GM12878 (cell line): ENCODE measurements at regions not wholly inside any gene's neighbourhood (a gene's known extent, or its start where the extent isn't known, plus 50 kb on each side); places are given as distances from the start of the nearest gene placed in this dataset.

ENCODE experiments used
- ATAC-seq: fragments of 200-7000 bp; cut with Tn5 transposase; 3 replicates; pipeline ENCODE4 v1.9.1; 2020; ENCODE audit warnings: mild to moderate bottlenecking, moderate library complexity
- BruUV-seq: library from RNA; stranded (reverse); fragments of 400-500 nt; replicated peaks from 2 replicates; lab custom pipeline; 2021; lab: Mats Ljungman, UMichigan
- CTCF ChIA-PET: fragments of 300-600 bp; sonication (Branson Sonifier 250); formaldehyde crosslinking; extraction: SDS; loops from one replicate; lab custom pipeline; 2021; ENCODE audit warnings: inconsistent platforms; lab: Yijun Ruan, JAX
- POLR2A ChIA-PET: fragments of 350-600 bp; formaldehyde crosslinking; extraction: SDS; loops from one replicate; lab custom pipeline; 2021; ENCODE audit warnings: inconsistent platforms; lab: Charles Lee
- RAD21 ChIA-PET: fragments of 300-600 bp; sonication (Branson Sonifier 250); formaldehyde crosslinking; loops from one replicate; lab custom pipeline; 2023; ENCODE audit warnings: antibody characterized with exemption; ENCODE audit not compliant: unreplicated experiment; lab: Charles Lee
- SMC1A ChIA-PET: fragments of 300-600 bp; sonication (Branson Sonifier 250); formaldehyde crosslinking; loops from one replicate; lab custom pipeline; 2023; ENCODE audit not compliant: unreplicated experiment, uncharacterized antibody; lab: Charles Lee
- DNase-seq: peaks from one replicate; pipeline ENCODE4 v3.0.0-alpha.2; 2011; ENCODE audit warnings: low read depth, low spot score
- FAIRE-seq: peaks from 3 replicates; lab custom pipeline; 2011; peaks lifted over from hg19 to GRCh38; lab: Jason Lieb, UNC
- H2AFZ ChIP-seq: 2 replicates; pipeline ENCODE4 v1.6.0; 2011; ENCODE audit warnings: low read depth, low read length, control low read depth; ENCODE audit not compliant: control insufficient read depth
- H3K27ac ChIP-seq: 2 replicates; pipeline ENCODE4 v1.5.1; 2011; ENCODE audit warnings: control low read depth; ENCODE audit not compliant: control insufficient read depth, insufficient read depth
- H3K27me3 ChIP-seq, 2 experiments: replicated peaks in 1 of 2; 2 replicates each; pipeline versions ENCODE4 v1.6.0 to v1.6.1; 2011; ENCODE audit warnings: low read length in 1 of 2; ENCODE audit not compliant: control insufficient read depth in 2 of 2, insufficient read depth in 2 of 2
- H3K36me3 ChIP-seq, 2 experiments: 2 replicates each; pipeline ENCODE4 v1.5.1; 2011; ENCODE audit warnings: low read length in 1 of 2; ENCODE audit not compliant: control insufficient read depth in 2 of 2, insufficient read depth in 2 of 2
- H3K4me1 ChIP-seq: 2 replicates; pipeline ENCODE4 v1.6.1; 2011; ENCODE audit warnings: mild to moderate bottlenecking, low read length, moderate library complexity, mixed read lengths; ENCODE audit not compliant: control insufficient read depth, insufficient read depth
- H3K4me2 ChIP-seq: 2 replicates; pipeline ENCODE4 v1.6.0; 2011; ENCODE audit warnings: control low read depth; ENCODE audit not compliant: control insufficient read depth, insufficient read depth
- H3K4me3 ChIP-seq: fragments of 200-600 bp; sonication (generic); 2 replicates; pipeline ENCODE4 v1.5.1; 2016
- H3K79me2 ChIP-seq: 2 replicates; pipeline ENCODE4 v1.6.0; 2011; ENCODE audit warnings: low read length; ENCODE audit not compliant: control insufficient read depth, insufficient read depth
- H3K9ac ChIP-seq: 2 replicates; pipeline ENCODE4 v1.8.0; 2011; ENCODE audit warnings: low read length, control low read depth, mixed read lengths; ENCODE audit not compliant: control insufficient read depth, insufficient read depth
- H3K9me3 ChIP-seq: replicated peaks from 3 replicates; pipeline ENCODE4 v1.5.1; 2011; ENCODE audit warnings: mild to moderate bottlenecking, low read length; ENCODE audit not compliant: control insufficient read depth, insufficient read depth
- H4K20me1 ChIP-seq: 2 replicates; pipeline ENCODE4 v1.6.0; 2011; ENCODE audit not compliant: control insufficient read depth, insufficient read depth
- ATF3 ChIP-seq: IDR thresholded peaks from 2 replicates; pipeline ENCODE4 v1.6.1; 2011; ENCODE audit warnings: low read depth, mild to moderate bottlenecking, low read length, moderate library complexity, borderline replicate concordance; ENCODE audit errors: extremely low read depth
- REST ChIP-seq: IDR thresholded peaks from 2 replicates; pipeline ENCODE4 v1.6.1; 2012; ENCODE audit warnings: mild to moderate bottlenecking, low read depth, low read length
- SMAD5 ChIP-seq: IDR thresholded peaks from 2 replicates; pipeline ENCODE4 v1.6.1; 2016; ENCODE audit warnings: antibody characterized with exemption, low read depth
- SUZ12 ChIP-seq: fragments of 200-600 bp; sonication (generic); IDR thresholded peaks from one replicate; pipeline ENCODE4 v1.6.1; 2018; ENCODE audit warnings: antibody characterized with exemption, mild to moderate bottlenecking; ENCODE audit not compliant: unreplicated experiment
- WGBS: methylation state at CpG from one replicate; pipeline ENCODE4 v1.1.6; 2016; ENCODE audit warnings: low lambda C conversion rate; ENCODE audit not compliant: insufficient replicate concordance, insufficient coverage; ENCODE audit errors: missing lambda C conversion rate; 5-methylcytosine and 5-hydroxymethylcytosine counted together
- in situ Hi-C: fragments of 300-500 bp; cut with MboI; formaldehyde crosslinking; loops from 9 replicates; pipeline ENCODE4 v1.14.3; 2018; ENCODE audit warnings: mixed read lengths
- intact Hi-C: fragments of 100-400 bp; cut with micrococcal nuclease; formaldehyde crosslinking; loops from one replicate; pipeline ENCODE4 v1.14.2; 2022; ENCODE audit not compliant: unreplicated experiment
- TF ChIP-seq, protein P1 (sequence below): fragments of 450-650 bp; IDR thresholded peaks from 2 replicates; pipeline ENCODE4 v1.6.1; 2016; ENCODE audit warnings: mild to moderate bottlenecking, moderate library complexity, borderline replicate concordance
- TF ChIP-seq, protein P2 (sequence below): fragments of 150-350 bp; IDR thresholded peaks from 2 replicates; pipeline ENCODE4 v1.6.1; 2014; ENCODE audit warnings: mild to moderate bottlenecking, low read depth, low read length

DNA sequence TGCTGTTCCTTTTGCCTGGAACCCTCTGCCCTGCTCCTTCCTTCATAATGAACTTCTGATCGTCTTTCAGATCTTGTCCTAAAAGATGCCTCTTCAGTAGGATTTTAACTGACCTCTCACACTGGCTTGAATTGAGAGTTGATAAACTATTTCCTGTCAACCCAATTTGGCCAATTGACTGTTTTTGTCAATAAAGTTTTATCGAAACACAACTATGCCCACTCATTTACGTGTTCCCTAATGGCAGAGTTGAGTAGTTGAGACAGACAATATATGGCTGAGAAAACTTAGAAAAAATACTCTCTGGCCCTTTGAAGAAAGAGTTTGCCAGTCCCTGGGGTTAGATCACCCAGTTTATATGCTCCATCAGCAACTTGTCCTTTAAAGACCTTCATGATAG is 171.7 kb upstream of the TBX3 start:
- no peaks in the 10 kb centered on the region for H3K36me3 ChIP-seq
- no peak overlapping the region for H3K9ac ChIP-seq
- in situ Hi-C loops: no loop called here
- H2AFZ ChIP-seq: no peak overlapping the region
- no peaks in the 10 kb centered on the region; the same call in 2 of the 3 replicates for H3K9me3 ChIP-seq
- no peaks in the 10 kb centered on the region for H3K79me2 ChIP-seq
- no peak for FAIRE-seq
- no peak for TF ChIP-seq ATF3
- TF ChIP-seq, protein P1, sequence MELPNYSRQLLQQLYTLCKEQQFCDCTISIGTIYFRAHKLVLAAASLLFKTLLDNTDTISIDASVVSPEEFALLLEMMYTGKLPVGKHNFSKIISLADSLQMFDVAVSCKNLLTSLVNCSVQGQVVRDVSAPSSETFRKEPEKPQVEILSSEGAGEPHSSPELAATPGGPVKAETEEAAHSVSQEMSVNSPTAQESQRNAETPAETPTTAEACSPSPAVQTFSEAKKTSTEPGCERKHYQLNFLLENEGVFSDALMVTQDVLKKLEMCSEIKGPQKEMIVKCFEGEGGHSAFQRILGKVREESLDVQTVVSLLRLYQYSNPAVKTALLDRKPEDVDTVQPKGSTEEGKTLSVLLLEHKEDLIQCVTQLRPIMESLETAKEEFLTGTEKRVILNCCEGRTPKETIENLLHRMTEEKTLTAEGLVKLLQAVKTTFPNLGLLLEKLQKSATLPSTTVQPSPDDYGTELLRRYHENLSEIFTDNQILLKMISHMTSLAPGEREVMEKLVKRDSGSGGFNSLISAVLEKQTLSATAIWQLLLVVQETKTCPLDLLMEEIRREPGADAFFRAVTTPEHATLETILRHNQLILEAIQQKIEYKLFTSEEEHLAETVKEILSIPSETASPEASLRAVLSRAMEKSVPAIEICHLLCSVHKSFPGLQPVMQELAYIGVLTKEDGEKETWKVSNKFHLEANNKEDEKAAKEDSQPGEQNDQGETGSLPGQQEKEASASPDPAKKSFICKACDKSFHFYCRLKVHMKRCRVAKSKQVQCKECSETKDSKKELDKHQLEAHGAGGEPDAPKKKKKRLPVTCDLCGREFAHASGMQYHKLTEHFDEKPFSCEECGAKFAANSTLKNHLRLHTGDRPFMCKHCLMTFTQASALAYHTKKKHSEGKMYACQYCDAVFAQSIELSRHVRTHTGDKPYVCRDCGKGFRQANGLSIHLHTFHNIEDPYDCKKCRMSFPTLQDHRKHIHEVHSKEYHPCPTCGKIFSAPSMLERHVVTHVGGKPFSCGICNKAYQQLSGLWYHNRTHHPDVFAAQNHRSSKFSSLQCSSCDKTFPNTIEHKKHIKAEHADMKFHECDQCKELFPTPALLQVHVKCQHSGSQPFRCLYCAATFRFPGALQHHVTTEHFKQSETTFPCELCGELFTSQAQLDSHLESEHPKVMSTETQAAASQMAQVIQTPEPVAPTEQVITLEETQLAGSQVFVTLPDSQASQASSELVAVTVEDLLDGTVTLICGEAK: 0 out of 2 replicates have a peak, but pooled peaks have one; percentile 37
- TF ChIP-seq, protein P2, sequence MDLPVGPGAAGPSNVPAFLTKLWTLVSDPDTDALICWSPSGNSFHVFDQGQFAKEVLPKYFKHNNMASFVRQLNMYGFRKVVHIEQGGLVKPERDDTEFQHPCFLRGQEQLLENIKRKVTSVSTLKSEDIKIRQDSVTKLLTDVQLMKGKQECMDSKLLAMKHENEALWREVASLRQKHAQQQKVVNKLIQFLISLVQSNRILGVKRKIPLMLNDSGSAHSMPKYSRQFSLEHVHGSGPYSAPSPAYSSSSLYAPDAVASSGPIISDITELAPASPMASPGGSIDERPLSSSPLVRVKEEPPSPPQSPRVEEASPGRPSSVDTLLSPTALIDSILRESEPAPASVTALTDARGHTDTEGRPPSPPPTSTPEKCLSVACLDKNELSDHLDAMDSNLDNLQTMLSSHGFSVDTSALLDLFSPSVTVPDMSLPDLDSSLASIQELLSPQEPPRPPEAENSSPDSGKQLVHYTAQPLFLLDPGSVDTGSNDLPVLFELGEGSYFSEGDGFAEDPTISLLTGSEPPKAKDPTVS: no peak
- TF ChIP-seq SMAD5: no peak
- no peak for TF ChIP-seq REST
- TF ChIP-seq SUZ12: no peak
- TF ChIP-seq, all 136 proteins: peak for 1
- RAD21 ChIA-PET: no interaction called here
- SMC1A ChIA-PET: no interaction called here
- intact Hi-C loops: no loop called here
- Histone ChIP-seq H3K27ac (no peak overlapping the region), H3K4me3 (no peak overlapping the region), H4K20me1 (no peaks in the 10 kb centered on the region), H3K27me3 (no peaks in the 10 kb centered on the region), H3K4me2 (no peak overlapping the region), H3K4me1 (no peaks in the 10 kb centered on the region)
- WGBS: 28% methylated on average over 3 of the region's 3 CpGs
- no TSS peak for BruUV-seq
- ATAC-seq (no peak), DNase-seq (no peak)
- POLR2A ChIA-PET: no interaction called here
- CTCF ChIA-PET: no interaction called here
